ENCODE measurements at regions not wholly inside any gene's neighbourhood (a gene's known extent, or its start where the extent isn't known, plus 50 kb on each side); places are given as distances from the start of the nearest gene placed in this dataset.

DNA sequence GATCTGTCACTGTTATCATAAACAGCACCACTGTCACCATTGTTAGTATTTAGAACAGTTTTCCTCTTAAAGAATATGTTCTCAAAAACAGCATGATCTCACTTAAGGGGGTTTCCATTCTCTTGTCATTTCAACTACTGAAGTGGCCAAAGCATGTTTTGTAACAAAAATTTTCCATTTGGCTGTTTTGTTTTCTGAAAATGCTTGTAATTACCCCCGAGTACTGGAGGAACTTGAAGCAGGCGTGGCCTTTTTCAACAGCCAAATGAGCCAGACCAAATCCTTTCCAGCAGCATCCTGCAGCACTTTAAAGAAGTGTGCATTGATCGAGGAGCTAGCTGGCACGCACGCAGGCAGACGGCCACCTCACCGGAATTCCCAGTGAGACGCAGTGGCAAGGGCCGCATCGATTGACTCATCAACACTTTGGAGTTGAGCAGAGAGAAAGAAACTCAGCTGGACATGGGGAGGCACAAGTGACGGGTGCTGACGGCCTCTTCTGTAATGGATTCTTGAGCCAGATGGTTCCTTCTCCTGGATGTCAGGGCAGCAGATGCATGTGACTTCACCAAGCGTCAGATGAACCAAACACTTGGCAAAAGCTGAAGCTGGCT, 234.3 kb upstream of the IGF1R start:
- intact Hi-C loops (cut with micrococcal nuclease), result no loop called here

DNA sequence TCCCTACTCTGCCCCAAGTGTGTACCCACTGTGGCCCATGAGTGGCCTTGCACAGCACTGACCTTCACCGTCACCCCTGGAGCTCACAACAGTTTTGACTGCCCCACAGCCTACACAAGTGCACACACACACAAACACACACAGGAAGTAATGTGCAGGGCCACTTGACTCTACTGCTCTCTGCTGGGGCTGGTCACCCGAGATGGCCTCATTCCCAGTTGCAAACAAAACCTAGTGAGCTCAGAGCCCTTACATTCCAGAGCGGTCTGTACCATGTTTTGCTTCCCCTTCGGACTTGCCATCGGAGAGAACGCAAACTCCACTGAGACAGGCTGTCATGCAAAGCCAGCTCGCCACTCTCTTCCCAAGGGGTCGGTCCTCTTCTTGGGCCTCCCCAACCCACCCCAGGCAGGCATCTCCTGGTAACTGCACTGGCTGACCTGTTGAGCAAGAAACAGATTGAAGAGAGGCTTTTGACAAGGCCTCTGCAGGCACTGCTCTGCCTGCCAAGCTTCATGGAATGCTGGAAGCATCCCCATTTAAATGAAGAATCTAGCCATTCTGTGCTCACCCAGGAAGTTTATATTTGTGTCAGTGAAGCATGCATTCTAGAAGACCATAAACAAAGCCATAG, 232.0 kb upstream of the IGF1R start:
- intact Hi-C loops (cut with micrococcal nuclease), result no loop called here

DNA sequence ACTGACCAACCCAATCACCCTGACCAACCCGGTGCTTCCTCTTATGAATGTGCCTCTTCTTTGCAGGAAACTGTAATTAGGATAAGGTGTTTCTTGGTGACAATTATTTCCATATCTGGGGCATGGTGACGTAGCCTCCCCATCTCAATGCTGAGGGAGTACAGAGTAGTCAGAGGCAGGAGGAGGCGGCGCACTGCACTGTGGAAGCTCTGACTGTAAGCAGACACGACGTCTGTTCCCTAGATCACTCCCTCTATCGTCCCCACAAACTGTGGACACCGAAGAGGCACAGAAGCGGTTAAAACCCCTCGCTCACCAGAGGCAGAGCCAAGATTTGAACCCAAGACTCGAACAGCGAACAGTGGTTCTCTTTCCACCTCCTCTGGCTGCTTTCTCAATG, 231.0 kb upstream of the IGF1R start:
- intact Hi-C loops (cut with micrococcal nuclease), result no loop called here

DNA sequence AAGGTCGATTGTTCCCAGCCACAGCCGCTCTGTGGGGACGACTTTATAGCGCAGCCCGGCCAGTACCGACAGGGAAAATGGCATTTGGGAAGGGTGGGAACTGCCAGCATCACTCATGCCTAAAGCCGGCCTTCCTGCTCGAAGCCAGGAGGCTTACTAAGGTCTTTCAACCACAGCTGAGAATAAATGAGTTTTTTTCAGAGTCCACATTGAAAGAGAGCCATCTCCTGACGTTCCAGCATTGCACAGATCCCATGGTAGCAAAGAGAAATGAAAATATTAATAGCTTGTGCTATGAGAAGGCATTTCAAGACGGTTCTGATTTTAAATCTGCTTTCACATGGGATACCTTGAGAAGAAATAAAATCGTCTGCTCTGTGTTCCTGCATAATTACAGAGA, 230.2 kb upstream of the IGF1R start:
- intact Hi-C loops (cut with micrococcal nuclease), result no loop called here

DNA sequence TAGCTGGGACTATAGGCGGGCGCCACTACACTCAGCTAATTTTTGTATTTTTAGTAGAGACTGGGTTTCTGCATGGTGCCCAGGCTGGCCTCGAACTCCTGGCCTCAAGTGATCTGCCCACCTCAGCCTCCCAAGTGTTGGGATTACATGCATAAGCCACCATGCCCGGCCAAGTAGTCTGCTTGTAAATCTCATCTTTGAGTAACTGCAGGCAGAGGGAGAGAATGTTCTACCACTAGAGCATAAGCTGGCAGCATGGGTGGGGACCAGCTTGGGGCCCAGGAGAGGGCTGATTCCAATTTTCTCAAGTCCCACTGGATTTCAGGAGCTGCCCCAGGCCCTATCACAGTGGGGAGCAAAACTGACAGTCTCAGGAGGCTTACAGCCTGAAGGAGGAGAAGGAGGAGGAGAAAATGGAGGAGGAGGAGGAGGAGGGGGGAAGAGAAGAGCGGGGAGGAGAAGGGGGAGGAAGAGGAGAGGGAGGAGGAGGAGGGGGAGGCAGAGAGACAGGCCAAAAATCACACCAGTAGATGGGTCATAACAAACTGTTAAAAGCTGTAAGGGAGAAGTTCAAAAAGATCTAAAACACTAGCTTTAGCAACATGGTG, 229.1 kb upstream of the IGF1R start:
- intact Hi-C loops (cut with micrococcal nuclease), result no loop called here

DNA sequence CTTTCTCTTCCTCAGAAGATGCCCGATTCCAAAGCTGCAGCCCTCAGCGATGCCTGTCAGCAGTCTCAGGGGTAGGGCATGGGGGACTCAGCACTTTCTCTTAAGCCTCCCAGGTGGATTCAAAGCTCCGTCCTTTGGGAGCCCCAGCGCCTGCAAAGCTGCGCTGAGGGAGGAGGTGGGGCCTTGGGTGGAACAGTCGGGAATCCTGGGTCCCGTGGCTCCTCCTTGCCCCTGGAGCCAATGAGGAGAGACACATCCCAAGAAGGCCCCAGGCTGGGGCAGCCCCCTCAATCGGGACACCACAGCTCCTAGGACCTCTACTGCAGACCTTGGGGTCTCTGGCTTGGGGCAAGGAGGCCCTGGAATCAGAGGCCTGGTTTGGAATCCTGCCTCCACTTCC, 227.5 kb upstream of the IGF1R start:
- intact Hi-C loops (cut with micrococcal nuclease), result loop anchor here (1.0 kb wide), 1 partner anchor 110 kb away; no protein-coding TSS in a partner anchor

DNA sequence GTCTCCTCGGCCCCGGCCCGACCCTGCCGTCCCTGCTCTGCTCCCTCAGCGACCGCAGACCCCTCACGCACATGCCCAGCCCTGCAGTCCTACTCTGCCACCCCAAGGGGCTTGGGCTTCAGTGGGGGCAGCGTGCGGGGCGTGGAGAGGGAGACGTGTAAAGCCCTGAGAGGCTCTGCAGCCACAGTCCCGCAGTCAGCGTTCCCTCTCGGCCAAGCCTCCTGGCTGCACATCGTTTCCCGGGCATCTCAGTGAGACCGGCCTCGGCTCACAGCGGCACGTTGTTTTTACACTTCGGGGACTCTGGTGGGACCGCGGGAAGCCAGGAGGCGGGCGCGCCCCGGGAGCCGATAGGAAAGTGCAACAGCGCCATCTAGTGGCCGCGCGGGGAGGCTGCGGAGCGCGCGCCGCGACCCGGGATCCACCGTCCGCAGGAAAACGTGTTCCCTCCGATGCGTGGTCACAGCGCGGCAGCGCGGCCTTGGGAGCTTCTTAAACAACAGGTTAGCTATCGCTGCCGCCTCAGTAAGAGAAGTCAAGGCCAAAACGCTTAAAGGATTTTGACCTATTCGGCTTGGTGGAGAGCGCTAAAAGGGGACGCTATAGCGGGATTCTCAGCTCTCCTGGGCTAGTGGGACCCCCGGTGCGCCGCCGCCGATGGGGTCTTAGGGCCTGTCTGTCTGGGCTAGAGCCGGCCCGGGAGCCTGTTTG, 226.8 kb upstream of the IGF1R start:
- intact Hi-C loops (cut with micrococcal nuclease), result loop anchor here (1.0 kb wide), 1 partner anchor 110 kb away; no protein-coding TSS in a partner anchor

DNA sequence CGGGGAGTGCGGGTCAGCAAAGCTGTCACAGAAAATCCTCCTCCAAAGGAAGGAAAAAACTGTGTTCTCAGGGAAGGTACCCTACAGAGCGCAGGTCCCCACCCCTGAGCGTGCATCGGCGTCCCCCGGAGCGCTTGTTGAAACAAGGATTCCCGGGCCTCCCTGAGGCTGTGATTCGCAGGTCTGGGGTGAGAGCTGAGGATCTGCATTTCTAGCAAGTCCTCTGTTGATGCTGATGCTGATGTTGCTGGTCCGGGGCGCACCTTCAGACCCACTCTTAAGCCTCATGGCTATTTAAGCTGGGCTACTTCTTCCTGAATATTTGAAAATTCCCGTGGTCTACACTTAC, 226.2 kb upstream of the IGF1R start:
- intact Hi-C loops (cut with micrococcal nuclease), result no loop called here

DNA sequence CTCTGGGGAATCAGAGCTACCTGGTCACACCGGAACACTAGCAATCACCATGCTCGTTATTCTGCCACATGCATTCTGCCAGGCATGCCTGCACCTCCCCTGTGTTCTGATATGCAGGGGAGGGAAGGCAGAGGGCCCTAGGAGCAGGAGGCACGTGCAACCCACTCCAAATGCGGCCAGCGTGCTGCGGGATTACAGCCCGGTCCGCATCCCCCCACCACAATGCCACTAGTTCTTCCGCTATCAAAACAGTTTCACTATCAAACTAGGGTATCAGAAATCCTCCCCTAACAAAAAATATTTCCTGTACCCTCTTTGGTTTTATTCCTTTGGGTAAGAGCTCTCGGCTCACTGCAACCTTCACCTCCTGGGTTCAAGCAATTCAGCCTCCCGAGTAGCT, 223.2 kb upstream of the IGF1R start:
- intact Hi-C loops (cut with micrococcal nuclease), result no loop called here

DNA sequence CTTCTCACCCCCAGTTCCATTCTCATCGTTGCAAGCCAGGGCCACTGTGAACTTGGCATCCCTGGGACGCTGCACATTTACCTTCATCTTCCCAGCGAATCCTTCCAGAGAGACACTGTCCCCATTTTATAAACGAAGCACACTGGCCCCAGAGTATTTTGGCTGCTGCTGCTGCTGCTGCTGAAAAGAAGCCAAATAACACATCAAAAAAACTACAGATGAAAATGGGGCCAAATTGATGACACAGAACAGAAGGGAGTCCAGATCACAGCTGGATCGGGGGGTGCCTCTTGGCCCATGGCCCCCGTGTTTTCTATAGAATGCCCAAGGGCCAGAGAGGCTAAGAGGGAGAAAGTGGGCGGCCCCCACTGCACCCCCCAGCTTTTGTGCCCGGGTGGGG, 221.0 kb upstream of the IGF1R start:
- intact Hi-C loops (cut with micrococcal nuclease), result no loop called here

DNA sequence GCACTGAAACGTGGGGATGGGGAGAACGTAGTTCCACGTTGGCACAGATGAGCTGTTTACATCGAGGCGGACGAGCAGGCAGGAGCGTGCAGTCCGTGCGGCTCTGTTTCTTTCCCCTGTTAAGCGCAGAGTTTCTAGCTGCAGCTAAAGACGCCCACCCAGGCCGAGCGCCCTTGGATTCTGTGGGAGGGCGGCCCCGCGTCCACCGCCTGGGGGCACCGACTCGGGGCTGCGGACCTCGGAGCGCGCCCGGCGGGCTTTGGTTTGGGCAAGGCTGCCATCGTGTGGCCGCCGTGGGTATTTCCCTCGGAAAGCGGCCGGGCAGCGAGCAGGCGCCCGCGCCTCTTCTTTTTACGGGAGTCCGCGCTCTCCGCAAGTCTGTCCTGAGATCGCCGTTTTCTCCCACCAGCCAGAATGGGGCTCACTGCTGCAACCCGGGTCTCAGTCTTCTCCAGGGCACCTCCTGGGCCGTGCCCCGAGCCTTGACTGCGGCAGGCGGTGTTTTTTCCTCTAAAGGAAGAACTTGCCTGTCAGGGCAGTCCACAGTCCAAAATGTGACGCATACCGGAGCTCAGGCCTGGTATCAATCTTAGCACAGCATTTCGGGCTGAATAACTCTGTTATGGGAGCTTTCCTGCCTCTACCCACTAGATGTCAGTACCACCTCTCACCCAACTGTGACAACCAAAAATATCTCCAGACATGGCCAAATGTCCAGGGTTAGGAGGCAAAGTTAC, 219.9 kb upstream of the IGF1R start:
- intact Hi-C loops (cut with micrococcal nuclease), result loop anchor here (1.0 kb wide), 1 partner anchor 117 kb away; no protein-coding TSS in a partner anchor

DNA sequence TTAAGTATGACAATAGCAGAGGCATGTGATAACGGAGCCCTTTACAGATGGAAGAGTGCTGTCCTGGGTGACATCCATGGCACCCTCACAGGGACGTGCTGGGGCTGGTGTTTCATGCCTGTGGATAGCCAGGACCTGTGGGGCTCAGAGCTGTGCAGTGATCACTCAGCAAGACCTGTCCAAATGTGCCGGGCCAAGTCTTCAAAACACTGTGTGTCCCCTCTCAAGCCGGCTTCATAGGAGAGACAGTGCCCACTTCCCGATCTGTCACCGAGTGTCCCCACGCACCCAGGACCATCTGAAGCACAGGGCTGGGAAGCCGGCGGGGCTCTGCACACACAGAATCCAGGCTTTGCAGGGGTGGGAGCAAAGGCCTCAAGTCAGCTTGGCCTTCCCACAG, 217.2 kb upstream of the IGF1R start:
- intact Hi-C loops (cut with micrococcal nuclease), result no loop called here

DNA sequence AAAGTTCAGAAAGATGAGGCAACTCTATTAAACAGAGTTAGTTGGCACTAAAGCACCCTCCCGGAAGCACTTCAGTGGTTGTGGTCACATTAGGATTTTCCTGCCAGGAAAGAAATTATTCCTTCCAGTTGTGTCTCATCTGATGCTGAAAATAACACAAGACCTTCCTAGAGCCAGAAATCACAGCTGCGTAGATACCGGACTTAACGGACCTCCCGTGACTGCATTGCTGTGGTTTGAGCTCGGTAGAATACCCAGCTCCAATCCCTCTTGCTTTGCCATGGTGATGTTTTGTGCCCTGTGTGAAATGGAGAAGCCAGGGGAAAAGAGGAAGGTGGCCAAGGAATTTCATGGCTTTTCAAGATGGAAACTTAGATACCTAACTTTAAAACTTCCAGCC, 215.0 kb upstream of the IGF1R start:
- intact Hi-C loops (cut with micrococcal nuclease), result no loop called here

DNA sequence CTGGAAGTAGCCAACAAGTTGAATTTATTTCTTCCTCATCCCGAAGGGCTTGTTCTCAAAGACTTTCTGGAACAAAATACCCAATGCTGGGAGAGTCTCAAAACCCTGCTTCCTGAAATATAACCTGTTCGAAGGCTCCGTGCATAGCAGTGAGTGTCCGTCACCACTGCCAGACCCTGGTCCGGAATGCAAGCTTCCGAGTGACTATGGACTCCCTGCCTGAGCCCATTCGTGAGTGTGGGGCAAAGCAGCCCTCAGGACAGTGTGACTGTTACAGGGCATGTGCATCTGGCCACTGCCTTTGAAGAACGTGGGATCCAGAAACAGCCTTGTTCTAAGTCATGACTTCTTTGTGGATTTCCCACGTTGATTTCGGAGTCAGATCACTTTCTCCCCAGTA, 214.5 kb upstream of the IGF1R start:
- intact Hi-C loops (cut with micrococcal nuclease), result no loop called here

DNA sequence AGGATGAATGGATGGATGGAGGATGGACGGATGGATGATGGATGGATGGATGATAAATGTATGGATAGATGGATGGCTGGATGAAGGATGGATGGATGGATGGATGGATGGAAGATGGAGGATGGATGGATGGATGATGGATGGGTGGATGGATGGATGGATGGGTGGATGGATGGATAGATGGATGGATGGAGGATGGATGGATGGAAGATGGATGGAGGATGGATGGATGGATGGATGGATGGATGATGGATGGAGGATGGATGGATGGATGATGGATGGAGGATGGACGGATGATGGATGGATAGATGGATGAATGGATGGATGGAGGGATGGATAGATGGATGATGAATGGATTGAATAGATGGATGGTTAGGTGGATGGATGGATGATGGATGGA, 210.6 kb upstream of the IGF1R start:
- intact Hi-C loops (cut with micrococcal nuclease), result no loop called here

DNA sequence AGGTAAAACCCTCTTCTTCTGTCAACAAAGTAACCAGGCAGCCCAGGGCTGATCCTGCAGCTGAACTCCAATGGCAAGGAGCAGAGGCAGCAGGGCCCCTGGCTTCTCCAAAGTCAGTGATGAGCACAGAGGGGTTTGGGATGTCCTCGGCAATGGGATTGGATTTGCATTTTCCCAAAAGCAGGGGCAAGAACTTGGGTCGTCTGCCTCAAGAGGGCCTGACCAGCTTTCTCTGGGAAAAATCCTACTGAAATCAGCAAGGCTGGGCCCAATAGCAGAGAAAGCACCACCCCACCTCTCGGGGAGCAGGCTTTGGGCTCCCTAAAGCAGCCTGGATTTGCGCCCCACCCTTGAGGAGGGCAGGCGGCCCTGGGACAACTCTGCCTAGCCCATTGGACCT, 210.0 kb upstream of the IGF1R start:
- intact Hi-C loops (cut with micrococcal nuclease), result no loop called here

DNA sequence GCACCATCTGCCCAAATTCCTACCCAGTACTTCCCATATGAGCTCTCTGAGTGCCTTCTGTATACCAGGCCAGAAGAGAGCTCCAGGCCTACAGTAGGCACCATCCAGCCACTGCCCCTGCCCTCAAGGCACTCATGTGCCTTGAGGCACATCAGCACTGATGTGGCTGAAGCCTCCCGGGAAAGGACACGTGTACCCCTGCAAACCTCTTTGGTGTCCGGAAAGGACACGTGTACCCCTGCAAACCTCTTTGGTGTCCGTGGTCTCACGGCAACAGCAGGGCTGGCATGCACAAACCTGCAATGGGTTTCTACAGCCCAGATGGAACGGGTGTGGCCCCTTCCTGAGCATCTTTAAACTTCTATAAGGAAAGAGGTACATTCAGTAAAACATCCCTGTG, 209.4 kb upstream of the IGF1R start:
- intact Hi-C loops (cut with micrococcal nuclease), result no loop called here

DNA sequence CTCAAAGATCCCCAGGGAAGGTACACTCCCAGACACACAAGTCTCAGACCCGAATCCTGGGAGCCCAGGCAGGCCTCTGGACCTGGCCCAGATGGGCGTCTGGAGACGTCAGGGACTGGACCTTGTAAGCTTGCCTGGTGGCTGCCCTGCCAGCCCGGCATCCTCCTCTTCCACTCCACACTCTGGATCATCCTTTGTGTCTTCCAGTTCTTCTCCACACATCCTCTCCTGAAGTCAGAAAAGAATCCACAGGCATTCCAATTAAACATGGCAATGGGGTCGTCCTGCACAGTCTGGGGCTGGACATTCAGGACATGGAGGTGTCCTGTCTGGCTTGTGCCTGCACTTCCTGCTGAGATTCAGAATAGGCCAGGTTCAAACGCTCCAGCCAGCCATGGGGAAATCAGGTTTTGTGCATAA, 208.8 kb upstream of the IGF1R start:
- intact Hi-C loops (cut with micrococcal nuclease), result no loop called here

DNA sequence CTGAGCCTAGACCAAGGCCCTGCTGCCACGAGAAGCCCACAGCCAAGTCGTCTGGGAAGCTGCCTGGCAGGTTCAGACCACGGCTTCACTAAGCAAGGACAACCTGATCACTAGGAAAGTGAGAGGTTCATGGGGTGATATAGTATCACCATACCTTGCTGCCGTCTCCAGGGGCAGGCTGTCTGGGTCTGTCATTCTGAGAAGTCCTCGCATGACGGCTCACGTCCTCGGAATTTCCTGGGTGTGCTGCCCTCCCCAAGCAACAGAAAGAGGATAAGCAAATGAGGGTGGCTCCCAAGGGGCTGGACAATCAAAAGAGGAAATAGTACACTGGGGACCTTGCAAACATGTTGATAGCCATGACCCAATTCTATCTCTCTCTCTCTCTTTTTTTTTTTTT, 207.4 kb upstream of the IGF1R start:
- intact Hi-C loops (cut with micrococcal nuclease), result loop anchor here (5.0 to 10.0 kb wide), 2 partner anchors 74 to 616 kb away; no protein-coding TSS in a partner anchor

DNA sequence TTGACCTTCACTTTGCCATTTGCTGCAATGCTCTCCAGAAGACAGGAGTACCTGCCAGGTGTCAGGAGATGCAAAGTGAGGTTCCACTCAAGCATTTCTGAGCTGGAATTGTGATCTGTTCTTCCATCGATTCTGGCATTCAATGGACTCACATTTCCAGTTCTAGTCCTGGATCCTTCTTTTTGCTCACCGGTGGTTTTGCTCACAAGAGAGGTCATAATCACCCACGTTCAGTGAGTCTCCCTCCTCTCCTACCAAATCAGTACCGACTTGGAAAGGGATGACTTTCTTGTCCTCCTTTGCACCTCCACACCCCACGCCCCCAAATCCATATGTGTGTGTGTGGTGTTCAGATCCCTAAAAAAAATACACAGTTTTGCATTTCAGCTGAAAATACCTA, 206.7 kb upstream of the IGF1R start:
- intact Hi-C loops (cut with micrococcal nuclease), result loop anchor here (5.0 to 10.0 kb wide), 2 partner anchors 73 to 616 kb away; no protein-coding TSS in a partner anchor

DNA sequence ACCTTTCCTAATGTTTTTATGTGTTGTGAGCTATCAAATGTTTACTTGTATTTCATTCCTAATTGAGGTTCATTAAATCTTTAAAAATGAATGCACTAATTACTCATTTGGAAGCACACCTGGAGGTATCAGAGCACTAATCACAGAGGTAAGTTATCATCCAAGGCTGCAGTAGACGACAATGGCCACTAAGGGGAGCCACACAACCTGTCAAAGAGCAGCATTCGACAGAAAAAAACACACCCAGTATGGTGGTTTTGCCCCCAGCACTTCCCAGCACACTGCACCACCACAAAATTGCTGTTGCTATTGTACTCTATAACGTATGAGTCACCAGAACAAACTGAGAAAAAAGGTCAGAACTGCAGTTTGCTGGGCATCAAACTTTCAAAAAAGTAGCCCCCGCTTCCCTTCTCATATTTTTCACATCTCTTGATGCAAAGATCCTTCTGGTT, 205.9 kb upstream of the IGF1R start:
- intact Hi-C loops (cut with micrococcal nuclease), result loop anchor here (1.0 to 10.0 kb wide), 5 partner anchors 72 to 634 kb away; no protein-coding TSS in a partner anchor
